Breast epithelium (tissue), 3 donors: ENCODE measurements at regions not wholly inside any gene's neighbourhood (a gene's known extent, or its start where the extent isn't known, plus 50 kb on each side); places are given as distances from the start of the nearest gene placed in this dataset.

Experiments
- POLR2A ChIP-seq: fragments of 450-650 bp; IDR thresholded peaks from one replicate; pipeline ENCODE4 v1.6.1; 2016; ENCODE audit warnings: antibody characterized with exemption, mild to moderate bottlenecking, moderate library complexity
- POLR2AphosphoS5 ChIP-seq, 3 donors: sonication (generic); formaldehyde crosslinking; IDR thresholded peaks; one replicate each; pipeline ENCODE4 v1.6.1; 2017; ENCODE audit warnings: antibody characterized with exemption in 3 of 3
- TF ChIP-seq, protein P1 (sequence below), 3 donors: fragments of 450-650 bp; IDR thresholded peaks; one replicate each; pipeline ENCODE4 v1.5.1; 2016 to 2017; ENCODE audit warnings: antibody characterized with exemption in 3 of 3, mild to moderate bottlenecking in 3 of 3, moderate library complexity in 3 of 3

DNA sequence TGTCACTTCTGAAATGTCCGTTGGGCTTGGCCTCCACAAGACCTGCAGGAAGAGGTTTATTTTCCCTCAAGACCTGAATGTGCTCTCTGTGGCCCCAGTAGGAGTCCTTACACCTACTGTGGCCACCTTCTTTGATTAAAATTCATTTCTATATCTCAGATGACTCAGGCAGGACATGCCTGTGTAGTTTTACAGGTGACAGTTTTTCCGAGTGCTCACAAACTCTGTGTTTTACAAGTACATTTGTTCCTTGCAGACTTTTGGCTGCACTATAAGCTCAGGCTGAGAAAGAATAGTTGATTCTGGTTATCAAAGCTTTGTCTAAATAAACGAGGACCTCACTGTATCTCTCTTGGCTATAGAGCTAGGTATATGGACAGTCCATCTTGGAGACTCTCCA is 257.1 kb downstream of the MAP2K4 start:
- TF ChIP-seq, protein P1, sequence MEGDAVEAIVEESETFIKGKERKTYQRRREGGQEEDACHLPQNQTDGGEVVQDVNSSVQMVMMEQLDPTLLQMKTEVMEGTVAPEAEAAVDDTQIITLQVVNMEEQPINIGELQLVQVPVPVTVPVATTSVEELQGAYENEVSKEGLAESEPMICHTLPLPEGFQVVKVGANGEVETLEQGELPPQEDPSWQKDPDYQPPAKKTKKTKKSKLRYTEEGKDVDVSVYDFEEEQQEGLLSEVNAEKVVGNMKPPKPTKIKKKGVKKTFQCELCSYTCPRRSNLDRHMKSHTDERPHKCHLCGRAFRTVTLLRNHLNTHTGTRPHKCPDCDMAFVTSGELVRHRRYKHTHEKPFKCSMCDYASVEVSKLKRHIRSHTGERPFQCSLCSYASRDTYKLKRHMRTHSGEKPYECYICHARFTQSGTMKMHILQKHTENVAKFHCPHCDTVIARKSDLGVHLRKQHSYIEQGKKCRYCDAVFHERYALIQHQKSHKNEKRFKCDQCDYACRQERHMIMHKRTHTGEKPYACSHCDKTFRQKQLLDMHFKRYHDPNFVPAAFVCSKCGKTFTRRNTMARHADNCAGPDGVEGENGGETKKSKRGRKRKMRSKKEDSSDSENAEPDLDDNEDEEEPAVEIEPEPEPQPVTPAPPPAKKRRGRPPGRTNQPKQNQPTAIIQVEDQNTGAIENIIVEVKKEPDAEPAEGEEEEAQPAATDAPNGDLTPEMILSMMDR (IDR thresholded peaks at IDR 0.05): no peak
- TF ChIP-seq POLR2AphosphoS5 (IDR thresholded peaks at IDR 0.05) (no peak), POLR2A (no peak)
